H9 (cell line): ENCODE measurements at regions not wholly inside any gene's neighbourhood (a gene's known extent, or its start where the extent isn't known, plus 50 kb on each side); places are given as distances from the start of the nearest gene placed in this dataset.

Source experiments
- DNase-seq: peaks from one replicate; pipeline ENCODE4 v3.0.0-alpha.2; 2017
- H2AFZ ChIP-seq: one replicate; pipeline ENCODE4 v1.6.1; 2013; ENCODE audit warnings: mild to moderate bottlenecking, low read length, control low read depth, moderate library complexity
- H2AK5ac ChIP-seq: 2 replicates; pipeline ENCODE4 v1.6.1; 2013; ENCODE audit warnings: low read length, control low read depth, mixed read lengths; ENCODE audit not compliant: insufficient read length
- H2BK120ac ChIP-seq: one replicate; pipeline ENCODE4 v1.6.1; 2013; ENCODE audit warnings: low read depth, mild to moderate bottlenecking, low read length, control low read depth, inconsistent platforms; ENCODE audit not compliant: poor library complexity, severe bottlenecking
- H2BK12ac ChIP-seq: 2 replicates; pipeline ENCODE4 v1.6.1; 2013; ENCODE audit warnings: low read length, control low read depth, mixed read lengths, low read depth; ENCODE audit not compliant: insufficient read length
- H2BK15ac ChIP-seq: 2 replicates; pipeline ENCODE4 v1.6.1; 2013; ENCODE audit warnings: low read depth, low read length, control low read depth
- H2BK20ac ChIP-seq: one replicate; pipeline ENCODE4 v1.6.1; 2013; ENCODE audit warnings: low read depth, mild to moderate bottlenecking, low read length, control low read depth, inconsistent platforms; ENCODE audit not compliant: poor library complexity, severe bottlenecking
- H2BK5ac ChIP-seq: 2 replicates; pipeline ENCODE4 v1.6.1; 2013; ENCODE audit warnings: low read length, control low read depth, mixed read lengths; ENCODE audit not compliant: insufficient read length
- H3K14ac ChIP-seq: 2 replicates; pipeline ENCODE4 v1.6.1; 2013; ENCODE audit warnings: low read length, control low read depth; ENCODE audit not compliant: insufficient read depth
- H3K18ac ChIP-seq: 2 replicates; pipeline ENCODE4 v1.6.1; 2013; ENCODE audit warnings: low read depth, mild to moderate bottlenecking, mixed read lengths, low read length, control low read depth; ENCODE audit not compliant: insufficient read length
- H3K23ac ChIP-seq: 2 replicates; pipeline ENCODE4 v1.6.1; 2013; ENCODE audit warnings: low read length, control low read depth, mixed read lengths, low read depth; ENCODE audit not compliant: insufficient read length
- H3K23me2 ChIP-seq: 2 replicates; pipeline ENCODE4 v1.6.1; 2013; ENCODE audit warnings: low read depth, mild to moderate bottlenecking, mixed read lengths, low read length, control low read depth; ENCODE audit not compliant: insufficient read length, poor library complexity, severe bottlenecking
- H3K27ac ChIP-seq: 2 replicates; pipeline ENCODE4 v1.5.1; 2013; ENCODE audit warnings: low read length, control low read depth, mixed read lengths, low read depth; ENCODE audit not compliant: insufficient read length
- H3K27me3 ChIP-seq: 2 replicates; pipeline ENCODE4 v1.6.1; 2013; ENCODE audit warnings: low read length, control low read depth, inconsistent platforms; ENCODE audit not compliant: insufficient read depth
- H3K4ac ChIP-seq: 2 replicates; pipeline ENCODE4 v1.6.1; 2013; ENCODE audit warnings: low read depth, mild to moderate bottlenecking, control low read depth, inconsistent platforms, low read length, moderate library complexity
- H3K4me1 ChIP-seq: 2 replicates; pipeline ENCODE4 v1.6.1; 2013; ENCODE audit warnings: low read length, control low read depth, inconsistent platforms; ENCODE audit not compliant: insufficient read depth
- H3K4me2 ChIP-seq: 2 replicates; pipeline ENCODE4 v1.6.1; 2013; ENCODE audit warnings: low read length, control low read depth, mixed read lengths; ENCODE audit not compliant: insufficient read length, insufficient read depth
- H3K56ac ChIP-seq: 2 replicates; pipeline ENCODE4 v1.6.1; 2013; ENCODE audit warnings: low read depth, mild to moderate bottlenecking, mixed read lengths, low read length, control low read depth; ENCODE audit not compliant: insufficient read length
- H3K79me1 ChIP-seq: 2 replicates; pipeline ENCODE4 v1.6.1; 2013; ENCODE audit warnings: low read depth, mild to moderate bottlenecking, moderate library complexity, low read length, control low read depth, inconsistent platforms; ENCODE audit not compliant: insufficient read depth, poor library complexity, severe bottlenecking
- H3K79me2 ChIP-seq: 2 replicates; pipeline ENCODE4 v1.6.1; 2013; ENCODE audit warnings: low read length, control low read depth, inconsistent platforms; ENCODE audit not compliant: insufficient read depth
- H3K9ac ChIP-seq: 2 replicates; pipeline ENCODE4 v1.6.1; 2013; ENCODE audit warnings: low read length, control low read depth, mixed read lengths; ENCODE audit not compliant: insufficient read length; ENCODE audit errors: extremely low read depth
- H3K9me3 ChIP-seq: one replicate; pipeline ENCODE4 v1.6.1; 2013; ENCODE audit warnings: low read depth, low read length, inconsistent platforms; ENCODE audit not compliant: control insufficient read depth
- H3T11ph ChIP-seq: one replicate; pipeline ENCODE4 v1.6.1; 2013; ENCODE audit warnings: mild to moderate bottlenecking, low read length, control low read depth, inconsistent platforms
- H4K20me1 ChIP-seq: one replicate; pipeline ENCODE4 v1.6.1; 2013; ENCODE audit not compliant: control insufficient read depth, insufficient read length, insufficient read depth
- H4K5ac ChIP-seq: 2 replicates; pipeline ENCODE4 v1.6.1; 2013; ENCODE audit warnings: low read depth, mild to moderate bottlenecking, mixed read lengths, low read length, control low read depth; ENCODE audit not compliant: insufficient read length
- H4K8ac ChIP-seq: replicated peaks from 2 replicates; pipeline ENCODE4 v1.6.1; 2013; ENCODE audit warnings: low read length, control low read depth, mixed read lengths, low read depth; ENCODE audit not compliant: insufficient read length
- H4K91ac ChIP-seq: 2 replicates; pipeline ENCODE4 v1.6.1; 2013; ENCODE audit warnings: low read depth, mild to moderate bottlenecking, moderate library complexity, mixed read lengths, low read length, control low read depth; ENCODE audit not compliant: insufficient read length
- H3K27ac Mint-ChIP-seq, 3 experiments: 2 replicates in 2 of 3; 3 replicates in 1 of 3; pipeline ENCODE4 v1.8.0; 2020 to 2021; ENCODE audit warnings: mixed read lengths in 3 of 3, mild to moderate bottlenecking in 1 of 3, moderate library complexity in 1 of 3
- H3K27me3 Mint-ChIP-seq: 2 replicates; pipeline ENCODE4 v1.8.0; 2021; ENCODE audit warnings: low read depth, mild to moderate bottlenecking, moderate library complexity, mixed read lengths
- H3K36me3 Mint-ChIP-seq, 3 experiments: 2 replicates in 2 of 3; 3 replicates in 1 of 3; pipeline ENCODE4 v1.8.0; 2020 to 2021; ENCODE audit warnings: low read depth in 3 of 3, mixed read lengths in 3 of 3; ENCODE audit not compliant: insufficient read depth in 1 of 3
- H3K4me1 Mint-ChIP-seq, 2 experiments: 2 replicates each; pipeline ENCODE4 v1.8.0; 2020; ENCODE audit warnings: mixed read lengths in 2 of 2
- H3K4me3 Mint-ChIP-seq, 2 experiments: 2 replicates in 1 of 2; 3 replicates in 1 of 2; pipeline ENCODE4 v1.8.0; 2020 to 2021; ENCODE audit warnings: mild to moderate bottlenecking in 2 of 2, mixed read lengths in 2 of 2, moderate library complexity in 1 of 2
- H3K9me3 Mint-ChIP-seq, 2 experiments: 2 replicates in 1 of 2; 3 replicates in 1 of 2; pipeline ENCODE4 v1.8.0; 2020; ENCODE audit warnings: mild to moderate bottlenecking in 2 of 2, mixed read lengths in 2 of 2, moderate library complexity in 1 of 2
- WGBS: extraction: QIAGEN DNeasy Blood & Tissue Kit; methylation state at CpG from one replicate; pipeline ENCODE4 v1.1.7; 2013; ENCODE audit warnings: missing lambda C conversion rate, low lambda C conversion rate, mixed read lengths; ENCODE audit not compliant: insufficient read length; ENCODE audit errors: extremely low coverage; 5-methylcytosine and 5-hydroxymethylcytosine counted together
- TF ChIP-seq, protein P1 (sequence below): fragments of 200-600 bp; sonication (generic); conservative IDR thresholded peaks from 3 replicates; pipeline ENCODE4 v1.8.0; 2021; ENCODE audit warnings: antibody characterized with exemption, mild to moderate bottlenecking

DNA sequence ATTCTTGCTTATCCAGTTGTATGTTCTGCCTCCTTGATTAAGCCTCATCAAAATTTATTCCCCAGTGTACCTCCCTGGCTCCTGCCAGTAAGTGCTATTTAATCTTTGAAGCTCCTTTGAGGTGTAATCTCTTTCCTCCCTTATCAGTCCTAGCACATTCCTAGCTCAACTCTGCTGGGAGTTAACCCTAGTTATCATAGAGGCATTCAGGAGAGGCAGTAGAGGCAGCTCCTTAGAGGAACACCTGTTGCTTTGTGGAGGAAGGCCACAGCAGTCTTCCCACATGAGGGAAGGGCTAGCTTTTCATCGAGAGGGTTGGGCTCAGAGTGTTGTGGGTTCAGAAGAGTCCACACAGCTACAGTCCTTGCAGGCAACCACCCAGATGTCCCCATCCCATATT is 182.4 kb upstream of the ARID2 start:
- Histone ChIP-seq H3K9ac (no peak overlapping the region), H4K91ac (no peak overlapping the region), H2BK5ac (no peak overlapping the region), H2BK20ac (no peak overlapping the region), H3K79me2 (no peaks in the 10 kb centered on the region), H2BK120ac (no peak overlapping the region), H3T11ph (no peak overlapping the region), H2AK5ac (no peak overlapping the region), H3K4me1 (no peaks in the 10 kb centered on the region), H4K8ac (no peak overlapping the region), H2AFZ (no peak overlapping the region), H3K14ac (no peak overlapping the region), H3K27me3 (no peaks in the 10 kb centered on the region), H3K23me2 (no peaks in the 10 kb centered on the region), H3K18ac (no peak overlapping the region), H3K4me2 (no peak overlapping the region), H3K79me1 (no peaks in the 10 kb centered on the region), H2BK15ac (no peak overlapping the region), H3K4ac (no peak overlapping the region), H3K9me3 (no peaks in the 10 kb centered on the region), H2BK12ac (no peak overlapping the region), H4K5ac (no peak overlapping the region), H3K23ac (no peak overlapping the region), H4K20me1 (no peaks in the 10 kb centered on the region), H3K27ac (no peak overlapping the region), H3K56ac (no peak overlapping the region)
- no peak for DNase-seq
- H3K4me1 Mint-ChIP-seq: no peaks in the 10 kb centered on the region
- H3K4me3 Mint-ChIP-seq: no peak overlapping the region
- TF ChIP-seq, protein P1, sequence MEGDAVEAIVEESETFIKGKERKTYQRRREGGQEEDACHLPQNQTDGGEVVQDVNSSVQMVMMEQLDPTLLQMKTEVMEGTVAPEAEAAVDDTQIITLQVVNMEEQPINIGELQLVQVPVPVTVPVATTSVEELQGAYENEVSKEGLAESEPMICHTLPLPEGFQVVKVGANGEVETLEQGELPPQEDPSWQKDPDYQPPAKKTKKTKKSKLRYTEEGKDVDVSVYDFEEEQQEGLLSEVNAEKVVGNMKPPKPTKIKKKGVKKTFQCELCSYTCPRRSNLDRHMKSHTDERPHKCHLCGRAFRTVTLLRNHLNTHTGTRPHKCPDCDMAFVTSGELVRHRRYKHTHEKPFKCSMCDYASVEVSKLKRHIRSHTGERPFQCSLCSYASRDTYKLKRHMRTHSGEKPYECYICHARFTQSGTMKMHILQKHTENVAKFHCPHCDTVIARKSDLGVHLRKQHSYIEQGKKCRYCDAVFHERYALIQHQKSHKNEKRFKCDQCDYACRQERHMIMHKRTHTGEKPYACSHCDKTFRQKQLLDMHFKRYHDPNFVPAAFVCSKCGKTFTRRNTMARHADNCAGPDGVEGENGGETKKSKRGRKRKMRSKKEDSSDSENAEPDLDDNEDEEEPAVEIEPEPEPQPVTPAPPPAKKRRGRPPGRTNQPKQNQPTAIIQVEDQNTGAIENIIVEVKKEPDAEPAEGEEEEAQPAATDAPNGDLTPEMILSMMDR: no peak
- no peaks in the 10 kb centered on the region for H3K9me3 Mint-ChIP-seq
- WGBS: no CpG with 5 or more reads among the region's 1 CpG
- peaks cover 6% of the 10 kb centered on the region; the same call in 1 of the 2 replicates for H3K27me3 Mint-ChIP-seq
- no peak overlapping the region; a peak in 1 of 7 replicates for H3K27ac Mint-ChIP-seq
- no peaks in the 10 kb centered on the region for H3K36me3 Mint-ChIP-seq
